Panc1 (cell line): ENCODE measurements at regions not wholly inside any gene's neighbourhood (a gene's known extent, or its start where the extent isn't known, plus 50 kb on each side); places are given as distances from the start of the nearest gene placed in this dataset.

Experiments
- CTCF ChIP-seq: fragments of 450-650 bp; IDR thresholded peaks from 2 replicates; pipeline ENCODE4 v1.5.1; 2017; ENCODE audit warnings: mild to moderate bottlenecking
- POLR2AphosphoS5 ChIP-seq: IDR thresholded peaks from 2 replicates; pipeline ENCODE4 v1.6.1; 2012; ENCODE audit warnings: mild to moderate bottlenecking, low read depth, low read length, moderate library complexity
- REST ChIP-seq, 2 experiments: IDR thresholded peaks; 2 replicates each; pipeline ENCODE4 v1.6.1; 2011 to 2012; ENCODE audit warnings: low read depth in 2 of 2, control low read depth in 1 of 2, low read length in 1 of 2, mild to moderate bottlenecking in 1 of 2, moderate library complexity in 1 of 2; ENCODE audit not compliant: insufficient read depth in 1 of 2

GRCh38 chr7:77481615-77482014 is 55.5 kb upstream of the PTPN12 start:
- TF ChIP-seq CTCF (no peak), REST (IDR thresholded peaks at IDR 0.05; ENCODE audit: insufficient read depth in 1 of 2, low read depth in 2 of 2, low read length in 1 of 2) (no peak), POLR2AphosphoS5 (no peak)
